ENCODE measurements at regions not wholly inside any gene's neighbourhood (a gene's known extent, or its start where the extent isn't known, plus 50 kb on each side); places are given as distances from the start of the nearest gene placed in this dataset.

- WGBS (ENCODE audit: insufficient coverage, insufficient read length), result no CpG with 5 or more reads among the region's 11 CpGs
- no peak for DNase-seq (ENCODE audit: low read depth, low spot score)
Observed at GRCh38 chr9:90037146-90037797, 432.5 kb downstream of the GADD45G start.

DNA sequence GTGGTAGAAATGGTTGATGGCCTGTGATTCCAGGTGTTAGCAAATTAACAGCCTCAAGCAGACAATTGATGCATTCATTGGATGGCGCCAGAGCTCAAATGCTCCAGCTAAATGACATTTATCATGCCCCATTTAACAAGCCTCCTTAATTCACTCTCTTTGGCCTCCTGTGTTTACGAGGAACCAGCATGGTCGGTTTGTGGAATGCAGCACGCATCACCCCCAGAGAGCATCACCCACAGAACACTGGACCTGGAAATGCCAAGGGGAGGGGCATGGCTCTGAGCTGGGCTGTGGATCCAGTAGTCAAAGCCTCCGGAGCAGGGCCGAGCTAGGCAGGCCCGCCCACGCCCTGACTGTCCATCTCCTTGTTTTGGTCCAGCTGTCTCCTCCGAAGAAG, 434.0 kb downstream of the GADD45G start:
- peaks cover 4% of the 10 kb centered on the region; the same call in 1 of the 2 replicates for H3K4me1 ChIP-seq (ENCODE audit: control insufficient read depth, insufficient read depth, low read length)
- no peak for DNase-seq (ENCODE audit: low read depth, low spot score)
- no peak overlapping the region for H3K27ac ChIP-seq (ENCODE audit: low read length)
- no peaks in the 10 kb centered on the region for H3K36me3 ChIP-seq (ENCODE audit: control insufficient read depth, insufficient read depth, low read length)
- no CpG with 5 or more reads among the region's 9 CpGs for WGBS (ENCODE audit: insufficient coverage, insufficient read length)
- no peaks in the 10 kb centered on the region for H3K9me3 ChIP-seq (ENCODE audit: control insufficient read depth, insufficient read depth, low read length)
- 0 out of 2 replicates have a peak, but pooled peaks cover 2% of the 10 kb centered on the region for H3K27me3 ChIP-seq (ENCODE audit: control insufficient read depth, insufficient read depth, low read length)
- no peak overlapping the region for H3K4me3 ChIP-seq (ENCODE audit: low read length)

More at GRCh38 chr9:90037146-90037797, 432.5 kb downstream of the GADD45G start:
- no peak overlapping the region for H3K4me3 ChIP-seq (ENCODE audit: low read length)
- no peaks in the 10 kb centered on the region for H3K9me3 ChIP-seq (ENCODE audit: control insufficient read depth, insufficient read depth, low read length)
- no peaks in the 10 kb centered on the region for H3K36me3 ChIP-seq (ENCODE audit: control insufficient read depth, insufficient read depth, low read length)
- H3K4me1 ChIP-seq (ENCODE audit: control insufficient read depth, insufficient read depth, low read length), result peaks cover 4% of the 10 kb centered on the region; the same call in 1 of the 2 replicates
- H3K27me3 ChIP-seq (ENCODE audit: control insufficient read depth, insufficient read depth, low read length), result 0 out of 2 replicates have a peak, but pooled peaks cover 2% of the 10 kb centered on the region
- no peak overlapping the region for H3K27ac ChIP-seq (ENCODE audit: low read length)

GRCh38 chr9:90044263-90044662, 439.5 kb downstream of the GADD45G start:
- Histone ChIP-seq H3K36me3 (ENCODE audit: control insufficient read depth, insufficient read depth, low read length) (no peaks in the 10 kb centered on the region), H3K4me3 (ENCODE audit: low read length) (no peak overlapping the region), H3K4me1 (ENCODE audit: control insufficient read depth, insufficient read depth, low read length) (no peaks in the 10 kb centered on the region; the same call in 1 of the 2 replicates), H3K27me3 (ENCODE audit: control insufficient read depth, insufficient read depth, low read length) (peaks cover 2% of the 10 kb centered on the region; the same call in 1 of the 2 replicates), H3K27ac (ENCODE audit: low read length) (no peak overlapping the region), H3K9me3 (ENCODE audit: control insufficient read depth, insufficient read depth, low read length) (no peaks in the 10 kb centered on the region)
- DNase-seq (ENCODE audit: low read depth, low spot score), result no peak
- 100% methylated on average over 2 of the region's 6 CpGs for WGBS (ENCODE audit: insufficient coverage, insufficient read length)

DNA sequence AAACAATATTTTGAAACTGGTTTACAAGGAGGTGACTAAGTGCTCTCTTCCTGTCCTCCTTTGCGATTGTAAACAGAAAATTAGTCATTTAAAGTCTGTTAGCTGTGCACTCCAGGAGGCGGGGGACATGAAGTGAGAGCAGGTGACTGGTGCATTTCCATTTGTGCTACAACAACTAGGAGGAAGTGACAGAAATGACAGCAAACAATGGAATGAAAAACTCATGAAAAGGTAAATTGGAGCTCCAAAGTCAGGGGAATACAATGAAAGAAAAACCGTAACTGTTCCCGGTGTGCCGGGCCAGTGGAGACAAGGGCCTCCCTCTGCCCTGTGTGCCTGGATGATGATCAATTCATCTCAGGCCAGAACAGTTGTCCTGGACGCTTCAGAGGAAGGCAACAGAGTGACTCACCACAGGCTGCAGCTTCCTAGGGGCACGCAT, 439.9 kb downstream of the GADD45G start:
- no peaks in the 10 kb centered on the region; the same call in 1 of the 2 replicates for H3K4me1 ChIP-seq (ENCODE audit: control insufficient read depth, insufficient read depth, low read length)
- DNase-seq (ENCODE audit: low read depth, low spot score), result no peak
- no CpG with 5 or more reads among the region's 7 CpGs for WGBS (ENCODE audit: insufficient coverage, insufficient read length)
- no peak overlapping the region for H3K27ac ChIP-seq (ENCODE audit: low read length)
- peaks cover 2% of the 10 kb centered on the region; the same call in 1 of the 2 replicates for H3K27me3 ChIP-seq (ENCODE audit: control insufficient read depth, insufficient read depth, low read length)
- no peaks in the 10 kb centered on the region for H3K36me3 ChIP-seq (ENCODE audit: control insufficient read depth, insufficient read depth, low read length)
- H3K4me3 ChIP-seq (ENCODE audit: low read length), result no peak overlapping the region
- H3K9me3 ChIP-seq (ENCODE audit: control insufficient read depth, insufficient read depth, low read length), result no peaks in the 10 kb centered on the region

- no peaks in the 10 kb centered on the region; the same call in 1 of the 2 replicates for H3K4me1 ChIP-seq (ENCODE audit: control insufficient read depth, insufficient read depth, low read length)
- no CpG with 5 or more reads among the region's 7 CpGs for WGBS (ENCODE audit: insufficient coverage, insufficient read length)
- H3K9me3 ChIP-seq (ENCODE audit: control insufficient read depth, insufficient read depth, low read length), result no peaks in the 10 kb centered on the region
- H3K27me3 ChIP-seq (ENCODE audit: control insufficient read depth, insufficient read depth, low read length), result peaks cover 2% of the 10 kb centered on the region; the same call in 1 of the 2 replicates
- no peak overlapping the region for H3K27ac ChIP-seq (ENCODE audit: low read length)
- H3K4me3 ChIP-seq (ENCODE audit: low read length), result no peak overlapping the region
- no peaks in the 10 kb centered on the region for H3K36me3 ChIP-seq (ENCODE audit: control insufficient read depth, insufficient read depth, low read length)
- no peak for DNase-seq (ENCODE audit: low read depth, low spot score)
Observed at GRCh38 chr9:90046317-90046861, 441.6 kb downstream of the GADD45G start.

DNA sequence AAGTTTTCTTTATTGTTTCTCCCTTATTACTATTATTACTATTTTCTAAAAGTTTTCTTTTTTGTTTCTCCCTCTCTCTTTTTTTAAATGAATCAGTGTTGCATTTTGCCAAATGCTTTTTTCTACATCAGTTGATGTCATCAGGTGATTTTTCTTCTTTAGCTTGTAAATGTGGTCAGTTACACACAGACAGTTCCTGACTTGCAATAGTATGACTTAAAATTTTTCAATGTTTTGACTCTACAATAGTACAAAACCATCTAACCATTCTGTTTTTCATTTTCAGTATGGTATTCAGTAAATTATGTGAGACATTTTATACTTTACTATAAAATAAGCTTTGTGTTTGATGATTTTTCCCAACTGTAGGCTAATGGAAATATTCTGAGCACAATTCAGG, 443.0 kb downstream of the GADD45G start:
- no peaks in the 10 kb centered on the region for H3K9me3 ChIP-seq (ENCODE audit: control insufficient read depth, insufficient read depth, low read length)
- DNase-seq (ENCODE audit: low read depth, low spot score), result no peak
- H3K4me1 ChIP-seq (ENCODE audit: control insufficient read depth, insufficient read depth, low read length), result no peaks in the 10 kb centered on the region; the same call in 1 of the 2 replicates
- no peak overlapping the region for H3K27ac ChIP-seq (ENCODE audit: low read length)
- H3K27me3 ChIP-seq (ENCODE audit: control insufficient read depth, insufficient read depth, low read length), result peaks cover 2% of the 10 kb centered on the region; the same call in 1 of the 2 replicates
- no peaks in the 10 kb centered on the region for H3K36me3 ChIP-seq (ENCODE audit: control insufficient read depth, insufficient read depth, low read length)
- H3K4me3 ChIP-seq (ENCODE audit: low read length), result no peak overlapping the region

DNA sequence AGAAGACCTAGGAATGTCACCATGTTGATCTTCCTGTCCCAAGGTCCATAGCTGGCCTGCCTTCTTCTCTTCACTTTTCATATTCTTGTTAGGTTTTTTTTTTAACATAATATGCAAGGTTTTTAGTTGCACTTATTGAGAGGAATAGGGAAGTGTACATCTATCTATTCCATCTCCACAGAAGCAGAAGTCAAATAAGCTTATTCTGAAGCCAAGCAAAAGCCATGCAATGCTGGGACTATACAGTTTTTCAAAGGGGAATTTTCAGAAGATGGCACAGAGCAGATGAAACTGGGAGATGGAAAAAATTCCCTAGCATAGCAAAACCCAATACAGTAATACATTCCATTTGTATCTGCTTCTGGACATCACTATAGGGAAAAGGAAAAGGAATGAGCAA, 447.6 kb downstream of the GADD45G start:
- DNase-seq (ENCODE audit: low read depth, low spot score), result no peak
- no peaks in the 10 kb centered on the region for H3K27me3 ChIP-seq (ENCODE audit: control insufficient read depth, insufficient read depth, low read length)
- H3K36me3 ChIP-seq (ENCODE audit: control insufficient read depth, insufficient read depth, low read length), result no peaks in the 10 kb centered on the region
- no peak overlapping the region for H3K4me3 ChIP-seq (ENCODE audit: low read length)
- no peaks in the 10 kb centered on the region for H3K4me1 ChIP-seq (ENCODE audit: control insufficient read depth, insufficient read depth, low read length)
- H3K27ac ChIP-seq (ENCODE audit: low read length), result no peak overlapping the region
- no peaks in the 10 kb centered on the region for H3K9me3 ChIP-seq (ENCODE audit: control insufficient read depth, insufficient read depth, low read length)

DNA sequence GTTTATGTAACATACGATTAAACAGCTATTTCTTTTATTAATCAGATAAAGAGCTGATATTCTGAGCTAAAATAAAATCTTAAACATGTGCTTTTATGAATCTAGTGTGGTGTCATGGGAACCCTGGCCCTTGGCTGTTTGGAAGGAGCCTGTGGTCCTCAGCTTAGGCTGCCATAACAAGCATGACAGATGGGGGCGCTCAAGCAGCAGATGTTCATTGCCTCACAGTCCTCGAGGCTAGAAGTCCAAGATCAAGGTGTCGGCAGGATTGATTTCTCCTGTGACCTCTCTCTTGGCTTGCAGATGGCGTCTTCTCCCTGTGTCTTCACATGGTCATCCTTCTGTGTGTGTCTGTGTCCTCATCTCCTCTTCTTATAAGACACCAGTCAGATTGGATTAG, 448.2 kb downstream of the GADD45G start:
- no peaks in the 10 kb centered on the region for H3K4me1 ChIP-seq (ENCODE audit: control insufficient read depth, insufficient read depth, low read length)
- no peak overlapping the region for H3K27ac ChIP-seq (ENCODE audit: low read length)
- H3K27me3 ChIP-seq (ENCODE audit: control insufficient read depth, insufficient read depth, low read length), result no peaks in the 10 kb centered on the region
- H3K9me3 ChIP-seq (ENCODE audit: control insufficient read depth, insufficient read depth, low read length), result no peaks in the 10 kb centered on the region
- H3K4me3 ChIP-seq (ENCODE audit: low read length), result no peak overlapping the region
- H3K36me3 ChIP-seq (ENCODE audit: control insufficient read depth, insufficient read depth, low read length), result no peaks in the 10 kb centered on the region
- WGBS (ENCODE audit: insufficient coverage, insufficient read length), result no CpG with 5 or more reads among the region's 5 CpGs
- peak; percentile 20 for DNase-seq (ENCODE audit: low read depth, low spot score)

- Histone ChIP-seq H3K9me3 (ENCODE audit: control insufficient read depth, insufficient read depth, low read length) (no peaks in the 10 kb centered on the region), H3K27me3 (ENCODE audit: control insufficient read depth, insufficient read depth, low read length) (no peaks in the 10 kb centered on the region), H3K4me3 (ENCODE audit: low read length) (no peak overlapping the region), H3K4me1 (ENCODE audit: control insufficient read depth, insufficient read depth, low read length) (no peaks in the 10 kb centered on the region), H3K36me3 (ENCODE audit: control insufficient read depth, insufficient read depth, low read length) (no peaks in the 10 kb centered on the region), H3K27ac (ENCODE audit: low read length) (no peak overlapping the region)
- DNase-seq (ENCODE audit: low read depth, low spot score), result no peak
Observed at GRCh38 chr9:90054810-90055209, 450.0 kb downstream of the GADD45G start.

DNA sequence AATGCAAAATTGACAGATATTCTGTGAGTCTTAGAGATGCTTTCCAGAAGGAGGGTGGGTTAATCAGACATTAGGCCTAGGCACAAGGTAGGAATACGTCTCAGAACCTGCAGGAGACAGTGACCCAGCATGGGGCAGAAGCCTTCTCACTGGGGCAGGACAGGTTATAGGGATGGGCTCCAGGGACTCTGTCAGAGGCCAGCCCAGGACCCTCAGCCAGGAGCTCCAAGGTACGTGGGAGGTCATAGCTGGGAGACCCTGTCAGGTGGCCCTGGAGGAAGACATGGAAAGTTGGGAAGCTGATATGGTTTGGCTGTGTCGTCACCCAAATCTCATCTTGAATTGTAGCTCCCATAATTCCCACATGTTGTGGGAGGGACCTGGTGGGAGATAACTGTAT, 450.4 kb downstream of the GADD45G start:
- Histone ChIP-seq H3K4me1 (ENCODE audit: control insufficient read depth, insufficient read depth, low read length) (no peaks in the 10 kb centered on the region), H3K4me3 (ENCODE audit: low read length) (no peak overlapping the region), H3K27ac (ENCODE audit: low read length) (no peak overlapping the region), H3K9me3 (ENCODE audit: control insufficient read depth, insufficient read depth, low read length) (no peaks in the 10 kb centered on the region), H3K36me3 (ENCODE audit: control insufficient read depth, insufficient read depth, low read length) (no peaks in the 10 kb centered on the region), H3K27me3 (ENCODE audit: control insufficient read depth, insufficient read depth, low read length) (no peaks in the 10 kb centered on the region)
- WGBS (ENCODE audit: insufficient coverage, insufficient read length), result no CpG with 5 or more reads among the region's 3 CpGs
- no peak for DNase-seq (ENCODE audit: low read depth, low spot score)

GRCh38 chr9:90057361-90057760, 452.5 kb downstream of the GADD45G start:
- no CpG with 5 or more reads among the region's 3 CpGs for WGBS (ENCODE audit: insufficient coverage, insufficient read length)

More at GRCh38 chr9:90057361-90057760, 452.5 kb downstream of the GADD45G start:
- no peaks in the 10 kb centered on the region for H3K36me3 ChIP-seq (ENCODE audit: control insufficient read depth, insufficient read depth, low read length)
- H3K4me3 ChIP-seq (ENCODE audit: low read length), result no peak overlapping the region
- H3K4me1 ChIP-seq (ENCODE audit: control insufficient read depth, insufficient read depth, low read length), result peaks cover 3% of the 10 kb centered on the region; the same call in 1 of the 2 replicates
- no peaks in the 10 kb centered on the region for H3K27me3 ChIP-seq (ENCODE audit: control insufficient read depth, insufficient read depth, low read length)
- no peak overlapping the region for H3K27ac ChIP-seq (ENCODE audit: low read length)
- H3K9me3 ChIP-seq (ENCODE audit: control insufficient read depth, insufficient read depth, low read length), result no peaks in the 10 kb centered on the region
- no peak for DNase-seq (ENCODE audit: low read depth, low spot score)
